Endothelial cell of umbilical vein (primary cell): ENCODE measurements at regions not wholly inside any gene's neighbourhood (a gene's known extent, or its start where the extent isn't known, plus 50 kb on each side); places are given as distances from the start of the nearest gene placed in this dataset.

ENCODE experiments used
- BruUV-seq: library from RNA; stranded (reverse); fragments of 400-500 nt; replicated peaks from 2 replicates; lab custom pipeline; 2021; lab: Mats Ljungman, UMichigan
- CTCF ChIA-PET: fragments of 300-600, 350-600 bp; sonication (Branson Sonifier 250); formaldehyde crosslinking; loops from one replicate; lab custom pipeline; 2021; ENCODE audit warnings: antibody characterized with exemption, inconsistent platforms; lab: Charles Lee
- POLR2A ChIA-PET: fragments of 300-600, 350-600 bp; sonication (Branson Sonifier 250); formaldehyde crosslinking; loops from one replicate; lab custom pipeline; 2021; ENCODE audit warnings: antibody characterized with exemption, inconsistent platforms; lab: Charles Lee
- DNase-seq: peaks from one replicate; pipeline ENCODE4 v3.0.0-alpha.2; 2011; ENCODE audit warnings: low read depth, low spot score
- FAIRE-seq: peaks from 2 replicates; lab custom pipeline; 2011; peaks lifted over from hg19 to GRCh38; lab: Jason Lieb, UNC
- H2AFZ ChIP-seq: 2 replicates; pipeline ENCODE4 v1.6.0; 2012; ENCODE audit warnings: low read depth, low read length, control low read depth, inconsistent platforms
- H3K27ac ChIP-seq: 2 replicates; pipeline ENCODE4 v1.5.1; 2011; ENCODE audit warnings: low read depth, mild to moderate bottlenecking, control low read depth, low read length, moderate library complexity; ENCODE audit not compliant: insufficient read depth
- H3K27me3 ChIP-seq, 2 experiments: 2 replicates each; pipeline versions ENCODE4 v1.6.0 to v1.6.1; 2011; ENCODE audit warnings: low read length in 2 of 2, mixed read lengths in 1 of 2; ENCODE audit not compliant: control insufficient read depth in 2 of 2, insufficient read depth in 2 of 2
- H3K36me3 ChIP-seq, 2 experiments: 2 replicates in 1 of 2; 3 replicates in 1 of 2; pipeline ENCODE4 v1.5.1; 2011; ENCODE audit warnings: low read length in 2 of 2, mild to moderate bottlenecking in 1 of 2, moderate library complexity in 1 of 2; ENCODE audit not compliant: control insufficient read depth in 2 of 2, insufficient read depth in 2 of 2; ENCODE audit errors: extremely low read depth in 1 of 2
- H3K4me1 ChIP-seq: 3 replicates; pipeline ENCODE4 v1.5.1; 2011; ENCODE audit warnings: mild to moderate bottlenecking, low read length; ENCODE audit not compliant: control insufficient read depth, insufficient read depth; ENCODE audit errors: extremely low read depth
- H3K4me2 ChIP-seq: 2 replicates; pipeline ENCODE4 v1.6.1; 2011; ENCODE audit warnings: low read length, control low read depth, mixed read lengths; ENCODE audit not compliant: insufficient read depth
- H3K4me3 ChIP-seq, 3 experiments: fragments of 200-600 bp in 1 of 3; sonication (generic), shearing (Covaris generic) in 1 of 3; replicated peaks in 1 of 3; 2 replicates each; pipeline ENCODE4 v1.5.1; 2011 to 2016; ENCODE audit warnings: control low read depth in 3 of 3, low read length in 3 of 3, mild to moderate bottlenecking in 2 of 3, inconsistent platforms in 1 of 3, low read depth in 1 of 3, moderate library complexity in 1 of 3; ENCODE audit not compliant: insufficient read depth in 1 of 3
- H3K79me2 ChIP-seq: 2 replicates; pipeline ENCODE4 v1.6.0; 2012; ENCODE audit warnings: low read length, inconsistent platforms; ENCODE audit not compliant: control insufficient read depth, insufficient read depth
- H3K9ac ChIP-seq: replicated peaks from 2 replicates; pipeline ENCODE3; 2011; ENCODE audit warnings: low read length, control low read depth; ENCODE audit not compliant: insufficient read depth; ENCODE audit errors: extremely low read depth
- H3K9me1 ChIP-seq: replicated peaks from 3 replicates; pipeline ENCODE4 v1.6.0; 2011; ENCODE audit warnings: mild to moderate bottlenecking, low read length; ENCODE audit not compliant: control insufficient read depth, insufficient read depth; ENCODE audit errors: extremely low read depth
- H3K9me3 ChIP-seq: replicated peaks from 2 replicates; pipeline ENCODE4 v1.5.1; 2012; ENCODE audit warnings: low read length, inconsistent platforms; ENCODE audit not compliant: control insufficient read depth, insufficient read depth
- H4K20me1 ChIP-seq: replicated peaks from 2 replicates; pipeline ENCODE3; 2011; ENCODE audit warnings: mild to moderate bottlenecking, low read length; ENCODE audit not compliant: control insufficient read depth, insufficient read depth; ENCODE audit errors: extremely low read depth
- EZH2 ChIP-seq: IDR thresholded peaks from 2 replicates; pipeline ENCODE4 v1.6.1; 2012; ENCODE audit warnings: borderline replicate concordance, low read depth, mild to moderate bottlenecking, moderate library complexity, low read length, inconsistent platforms; ENCODE audit not compliant: severe bottlenecking
- FOS ChIP-seq: IDR thresholded peaks from 2 replicates; pipeline ENCODE4 v1.6.1; 2011; ENCODE audit warnings: mild to moderate bottlenecking, low read length, moderate library complexity, borderline replicate concordance; ENCODE audit not compliant: insufficient read depth
- GATA2 ChIP-seq: IDR thresholded peaks from 2 replicates; pipeline ENCODE4 v1.7.0; 2011; ENCODE audit warnings: low read depth, mild to moderate bottlenecking, moderate library complexity, mixed read lengths, low read length; ENCODE audit not compliant: insufficient read length, insufficient read depth
- JUN ChIP-seq: IDR thresholded peaks from 2 replicates; pipeline ENCODE4 v1.6.1; 2011; ENCODE audit warnings: borderline replicate concordance, low read depth; ENCODE audit not compliant: insufficient read length, insufficient read depth
- MAX ChIP-seq: IDR thresholded peaks from 2 replicates; pipeline ENCODE4 v1.6.1; 2011; ENCODE audit not compliant: insufficient read depth, insufficient read length
- MYC ChIP-seq: IDR thresholded peaks from one replicate; pipeline ENCODE4 v1.6.1; 2011; ENCODE audit warnings: mild to moderate bottlenecking, low read depth, low read length
- POLR2A ChIP-seq: IDR thresholded peaks from 2 replicates; pipeline ENCODE4 v1.6.1; 2012; ENCODE audit warnings: low read depth, mild to moderate bottlenecking, control low read depth, low read length
- POLR2AphosphoS5 ChIP-seq: IDR thresholded peaks from 2 replicates; pipeline ENCODE4 v1.6.1; 2012; ENCODE audit warnings: low read depth, mild to moderate bottlenecking, control low read depth, low read length, moderate library complexity; ENCODE audit not compliant: insufficient read depth
- dilution Hi-C: fragments of 300-500 bp; cut with MboI; formaldehyde crosslinking; loops from one replicate; pipeline ENCODE4 v1.15.0; 2019; ENCODE audit warnings: low sequenced_read_pairs; ENCODE audit not compliant: extremely low pct_ligation_motif_present
- intact Hi-C: fragments of 100-400 bp; cut with micrococcal nuclease; formaldehyde crosslinking; loops from one replicate; pipeline ENCODE4 v1.10.0; 2022
- TF ChIP-seq, protein P1 (sequence below), 2 donors: IDR thresholded peaks; 1 replicate in 1 of 2; 2 replicates in 1 of 2; pipeline ENCODE4 v1.5.1; 2011; ENCODE audit warnings: low read length in 2 of 2, mild to moderate bottlenecking in 2 of 2, moderate library complexity in 2 of 2, control low read depth in 1 of 2, inconsistent platforms in 1 of 2, low read depth in 1 of 2; ENCODE audit not compliant: insufficient read depth in 1 of 2; ENCODE audit errors: extremely low read depth in 1 of 2

GRCh38 chr13:31053896-31054295 lies 107.8 kb downstream of the HSPH1 start:
- Histone ChIP-seq H3K36me3 (no peaks in the 10 kb centered on the region), H4K20me1 (no peaks in the 10 kb centered on the region), H3K9me3 (no peaks in the 10 kb centered on the region), H3K27ac (no peak overlapping the region), H3K27me3 (no peaks in the 10 kb centered on the region), H3K4me2 (no peak overlapping the region), H3K9me1 (no peaks in the 10 kb centered on the region), H3K4me1 (peaks cover 2% of the 10 kb centered on the region), H3K79me2 (no peaks in the 10 kb centered on the region), H3K4me3 (no peak overlapping the region), H3K9ac (no peak overlapping the region), H2AFZ (no peak overlapping the region)
- intact Hi-C loops, result no loop called here
- dilution Hi-C loops, result no loop called here
- TF ChIP-seq MYC (no peak), MAX (no peak), JUN (no peak), GATA2 (no peak), FOS (no peak), POLR2AphosphoS5 (no peak), EZH2 (no peak), POLR2A (no peak)
- TF ChIP-seq, protein P1, sequence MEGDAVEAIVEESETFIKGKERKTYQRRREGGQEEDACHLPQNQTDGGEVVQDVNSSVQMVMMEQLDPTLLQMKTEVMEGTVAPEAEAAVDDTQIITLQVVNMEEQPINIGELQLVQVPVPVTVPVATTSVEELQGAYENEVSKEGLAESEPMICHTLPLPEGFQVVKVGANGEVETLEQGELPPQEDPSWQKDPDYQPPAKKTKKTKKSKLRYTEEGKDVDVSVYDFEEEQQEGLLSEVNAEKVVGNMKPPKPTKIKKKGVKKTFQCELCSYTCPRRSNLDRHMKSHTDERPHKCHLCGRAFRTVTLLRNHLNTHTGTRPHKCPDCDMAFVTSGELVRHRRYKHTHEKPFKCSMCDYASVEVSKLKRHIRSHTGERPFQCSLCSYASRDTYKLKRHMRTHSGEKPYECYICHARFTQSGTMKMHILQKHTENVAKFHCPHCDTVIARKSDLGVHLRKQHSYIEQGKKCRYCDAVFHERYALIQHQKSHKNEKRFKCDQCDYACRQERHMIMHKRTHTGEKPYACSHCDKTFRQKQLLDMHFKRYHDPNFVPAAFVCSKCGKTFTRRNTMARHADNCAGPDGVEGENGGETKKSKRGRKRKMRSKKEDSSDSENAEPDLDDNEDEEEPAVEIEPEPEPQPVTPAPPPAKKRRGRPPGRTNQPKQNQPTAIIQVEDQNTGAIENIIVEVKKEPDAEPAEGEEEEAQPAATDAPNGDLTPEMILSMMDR (IDR thresholded peaks at IDR 0.05; ENCODE audit: extremely low read depth in 1 of 2, insufficient read depth in 1 of 2, low read depth in 1 of 2, low read length in 2 of 2), result no peak
- POLR2A ChIA-PET, result no interaction called here
- FAIRE-seq, result no peak
- CTCF ChIA-PET, result interaction anchor here (0.8 kb wide), 1 partner anchor 10 kb away, joined by 3 read pairs; no protein-coding TSS in a partner anchor
- no TSS peak for BruUV-seq
- no peak for DNase-seq
